Loucy (cell line): ENCODE measurements at regions not wholly inside any gene's neighbourhood (a gene's known extent, or its start where the extent isn't known, plus 50 kb on each side); places are given as distances from the start of the nearest gene placed in this dataset.
"Not testable (repeated sequence)": the region's sequence is repeated elsewhere in the genome, so short reads cannot be mapped to it uniquely, and the experiment has no call there.

Source experiments
- H2AFZ ChIP-seq: fragments of 200-600 bp; sonication (generic); 2 replicates; pipeline ENCODE4 v1.6.0; 2016; ENCODE audit warnings: antibody characterized with exemption, mild to moderate bottlenecking, low read length, moderate library complexity
- H3F3A ChIP-seq: fragments of 200-600 bp; 2 replicates; pipeline ENCODE4 v1.6.0; 2016; ENCODE audit warnings: antibody characterized with exemption, low read depth, mild to moderate bottlenecking
- H3K27me3 ChIP-seq: fragments of 200-600 bp; sonication (generic); 2 replicates; pipeline ENCODE4 v1.6.1; 2014; ENCODE audit warnings: low read length, mild to moderate bottlenecking; ENCODE audit not compliant: insufficient read depth, poor library complexity, severe bottlenecking
- H3K36me3 ChIP-seq: fragments of 200-600 bp; sonication (generic); 2 replicates; pipeline ENCODE4 v1.6.1; 2016; ENCODE audit warnings: low read length; ENCODE audit not compliant: insufficient read depth
- H3K4me1 ChIP-seq: fragments of 200-600 bp; sonication (generic); 2 replicates; pipeline ENCODE4 v1.5.1; 2014; ENCODE audit warnings: low read length, mild to moderate bottlenecking; ENCODE audit not compliant: insufficient read depth, poor library complexity, severe bottlenecking
- H3K4me2 ChIP-seq: fragments of 200-600 bp; sonication (generic); 2 replicates; pipeline ENCODE4 v1.6.0; 2014; ENCODE audit warnings: antibody characterized with exemption, low read length, low read depth, mild to moderate bottlenecking; ENCODE audit not compliant: poor library complexity, severe bottlenecking
- H3K4me3 ChIP-seq: fragments of 200-600 bp; sonication (generic); 2 replicates; pipeline ENCODE4 v1.5.1; 2014; ENCODE audit warnings: low read length, mild to moderate bottlenecking, mixed read lengths; ENCODE audit not compliant: poor library complexity, severe bottlenecking
- H3K79me2 ChIP-seq: fragments of 200-600 bp; sonication (generic); 2 replicates; pipeline ENCODE4 v1.6.1; 2014; ENCODE audit warnings: low read length; ENCODE audit not compliant: insufficient read depth
- H3K9ac ChIP-seq: fragments of 200-600 bp; sonication (generic); 2 replicates; pipeline ENCODE4 v1.6.0; 2014; ENCODE audit warnings: mild to moderate bottlenecking, low read depth, low read length, moderate library complexity; ENCODE audit not compliant: poor library complexity, severe bottlenecking
- H3K9me2 ChIP-seq: fragments of 200-600 bp; sonication (generic); replicated peaks from 2 replicates; pipeline ENCODE4 v1.6.1; 2016; ENCODE audit warnings: low read depth, low read length, mixed read lengths
- H3K9me3 ChIP-seq: fragments of 200-600 bp; sonication (generic); 2 replicates; pipeline ENCODE4 v1.6.1; 2014; ENCODE audit warnings: mild to moderate bottlenecking, antibody characterized with exemption, low read length, low read depth; ENCODE audit not compliant: insufficient read depth
- H4K20me1 ChIP-seq: fragments of 200-600 bp; sonication (generic); 2 replicates; pipeline ENCODE4 v1.6.0; 2014; ENCODE audit warnings: antibody characterized with exemption, low read length, mild to moderate bottlenecking; ENCODE audit not compliant: insufficient read depth, poor library complexity, severe bottlenecking
- CTCF ChIP-seq: fragments of 200-600 bp; sonication (generic); conservative IDR thresholded peaks from 2 replicates; pipeline ENCODE4 v1.5.1; 2014; ENCODE audit warnings: mild to moderate bottlenecking, antibody characterized with exemption, low read length

- not testable (repeated sequence) for H3K9me3 ChIP-seq, H3K36me3 ChIP-seq, H4K20me1 ChIP-seq, H3F3A ChIP-seq, H3K27me3 ChIP-seq, H3K4me1 ChIP-seq, H3K4me2 ChIP-seq, H3K9ac ChIP-seq, H3K9me2 ChIP-seq, H2AFZ ChIP-seq, H3K79me2 ChIP-seq, H3K4me3 ChIP-seq
Observed at GRCh38 chr11:67873223-67873622, 130.7 kb downstream of the UNC93B1 start.

DNA sequence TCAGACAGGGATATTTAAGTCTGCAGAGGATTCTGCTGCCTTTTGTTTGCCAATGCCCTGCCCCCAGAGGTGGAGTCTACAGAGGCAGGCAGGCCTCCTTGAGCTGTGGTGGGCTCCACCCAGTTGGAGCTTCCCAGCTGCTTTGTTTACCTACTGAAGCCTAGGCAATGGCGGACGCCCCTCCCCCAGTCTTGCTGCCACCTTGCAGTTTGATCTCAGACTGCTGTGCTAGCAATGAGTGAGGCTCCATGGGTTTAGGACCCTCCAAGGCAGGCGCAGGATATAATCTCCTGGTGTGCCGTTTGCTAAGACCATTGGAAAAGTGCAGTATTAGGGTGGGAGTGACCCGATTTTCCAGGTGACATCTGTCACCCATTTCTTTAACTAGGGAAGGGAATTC, 132.7 kb downstream of the UNC93B1 start:
- not testable (repeated sequence) for H4K20me1 ChIP-seq, H3K9me3 ChIP-seq, H3K9ac ChIP-seq, H3K4me3 ChIP-seq, H3K4me1 ChIP-seq, H2AFZ ChIP-seq, H3K4me2 ChIP-seq, H3K9me2 ChIP-seq, H3K36me3 ChIP-seq, H3K27me3 ChIP-seq, H3F3A ChIP-seq, H3K79me2 ChIP-seq

- not testable (repeated sequence) for H2AFZ ChIP-seq, H3F3A ChIP-seq, H3K4me1 ChIP-seq, H3K9me2 ChIP-seq, H3K4me3 ChIP-seq, H4K20me1 ChIP-seq, H3K36me3 ChIP-seq, H3K9me3 ChIP-seq, H3K79me2 ChIP-seq, H3K4me2 ChIP-seq, H3K9ac ChIP-seq, H3K27me3 ChIP-seq
Observed at GRCh38 chr11:67862896-67863295, 141.0 kb downstream of the UNC93B1 start.

DNA sequence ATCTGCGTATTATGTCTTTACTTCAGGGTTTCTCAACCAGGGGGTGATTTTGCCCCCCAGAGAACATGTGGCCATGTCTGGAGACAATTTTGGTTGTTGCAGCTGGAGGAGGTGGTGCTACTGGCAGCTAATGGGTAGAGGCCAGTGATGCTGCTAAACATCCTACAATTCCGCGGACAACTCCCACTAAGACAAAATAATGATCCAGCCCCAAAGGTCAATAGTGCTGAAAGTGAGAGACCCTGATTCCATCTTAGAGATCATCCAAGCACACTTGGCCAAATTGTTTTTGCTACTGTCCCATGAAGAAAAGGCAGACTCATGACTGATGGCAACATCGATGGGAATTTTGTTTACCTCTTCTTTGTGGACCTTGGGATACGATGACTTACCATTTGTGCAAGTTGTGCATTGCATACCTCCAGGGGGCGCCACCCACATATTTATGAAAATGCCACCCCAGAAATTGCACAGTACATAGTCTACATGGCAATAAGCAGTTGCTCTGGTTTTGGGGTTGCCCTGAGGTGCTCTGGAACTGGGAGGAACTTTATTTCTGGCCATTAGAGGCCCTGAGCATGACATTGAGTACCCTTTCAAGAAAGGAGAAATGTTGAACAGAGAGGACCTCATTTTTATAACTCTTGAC, 144.3 kb downstream of the UNC93B1 start:
- H3F3A ChIP-seq, H3K9ac ChIP-seq, H3K36me3 ChIP-seq, H3K4me1 ChIP-seq, H3K27me3 ChIP-seq, H3K79me2 ChIP-seq, H3K4me2 ChIP-seq, H3K4me3 ChIP-seq, H3K9me2 ChIP-seq, H3K9me3 ChIP-seq, H4K20me1 ChIP-seq, H2AFZ ChIP-seq: not testable (repeated sequence)
- peak; percentile 38 for TF ChIP-seq CTCF

GRCh38 chr11:67850747-67851146, 153.2 kb downstream of the UNC93B1 start:
- not testable (repeated sequence) for H3K79me2 ChIP-seq, H3K4me3 ChIP-seq, H3F3A ChIP-seq, H3K9me2 ChIP-seq, H3K9ac ChIP-seq, H3K27me3 ChIP-seq, H3K9me3 ChIP-seq, H3K36me3 ChIP-seq, H3K4me2 ChIP-seq, H2AFZ ChIP-seq, H4K20me1 ChIP-seq, H3K4me1 ChIP-seq

GRCh38 chr11:67849766-67850165, 154.1 kb downstream of the UNC93B1 start:
- H3K9ac ChIP-seq, H3K4me1 ChIP-seq, H3K9me2 ChIP-seq, H3K4me2 ChIP-seq, H3K9me3 ChIP-seq, H2AFZ ChIP-seq, H3K79me2 ChIP-seq, H3F3A ChIP-seq, H3K4me3 ChIP-seq, H4K20me1 ChIP-seq, H3K36me3 ChIP-seq, H3K27me3 ChIP-seq: not testable (repeated sequence)
